ENCODE measurements at regions not wholly inside any gene's neighbourhood (a gene's known extent, or its start where the extent isn't known, plus 50 kb on each side); places are given as distances from the start of the nearest gene placed in this dataset.

- TF ChIP-seq POLR2AphosphoS5 (IDR thresholded peaks at IDR 0.05) (no peak), POLR2A (IDR thresholded peaks at IDR 0.05) (no peak), CTCF (IDR thresholded peaks at IDR 0.05 in 8 of 11, conservative IDR thresholded peaks at IDR 0.05 in 3 of 11) (no peak)
- DNase-seq, result no peak
- Histone ChIP-seq H3K27ac (no peak overlapping the region), H3K36me3 (no peaks in the 10 kb centered on the region), H3K4me1 (no peaks in the 10 kb centered on the region), H3K4me3 (no peak overlapping the region), H3K9me3 (peaks cover 0 to 19% (median 7%) of the 10 kb centered on the region in 8 donors), H3K27me3 (replicated peaks in 1 of 7) (peaks cover 0 to 8% (median 0%) of the 10 kb centered on the region in 7 donors)
- intact Hi-C loops (cut with DNase I; ENCODE audit: low total_unique reads), result no loop called here
These were observed 201.2 kb upstream of the ITM2A start for GRCh38 chrX:79568309-79568708.

- Histone ChIP-seq H3K27me3 (replicated peaks in 1 of 7) (no peaks in the 10 kb centered on the region), H3K4me3 (no peak overlapping the region), H3K36me3 (no peaks in the 10 kb centered on the region), H3K9me3 (peaks cover 0 to 19% (median 7%) of the 10 kb centered on the region in 8 donors), H3K27ac (no peak overlapping the region), H3K4me1 (no peaks in the 10 kb centered on the region)
- WGBS, 5 donors, result 40 to 81% (median 55%) methylated on average over 2 of the region's 2 CpGs
- TF ChIP-seq CTCF (IDR thresholded peaks at IDR 0.05 in 8 of 11, conservative IDR thresholded peaks at IDR 0.05 in 3 of 11), result no peak
- TF ChIP-seq POLR2AphosphoS5 (IDR thresholded peaks at IDR 0.05), result no peak
- no peak for TF ChIP-seq POLR2A (IDR thresholded peaks at IDR 0.05)
- intact Hi-C loops (cut with DNase I; ENCODE audit: low total_unique reads), result no loop called here
- no peak for DNase-seq
These were observed 197.2 kb upstream of the ITM2A start for GRCh38 chrX:79564362-79564761.

GRCh38 chrX:79559290-79559689 is 192.2 kb upstream of the ITM2A start:
- no peak overlapping the region for H3K4me3 ChIP-seq
- 28 to 60% (median 40%) methylated on average over 2 of the region's 2 CpGs for WGBS, 5 donors
- H3K27me3 ChIP-seq (replicated peaks in 1 of 7), result no peaks in the 10 kb centered on the region
- intact Hi-C loops (cut with DNase I; ENCODE audit: low total_unique reads), result no loop called here
- TF ChIP-seq POLR2A (IDR thresholded peaks at IDR 0.05), result no peak
- TF ChIP-seq POLR2AphosphoS5 (IDR thresholded peaks at IDR 0.05), result no peak
- TF ChIP-seq CTCF (IDR thresholded peaks at IDR 0.05 in 8 of 11, conservative IDR thresholded peaks at IDR 0.05 in 3 of 11), result no peak
- no peaks in the 10 kb centered on the region for H3K36me3 ChIP-seq
- peaks cover 0 to 13% (median under 1%) of the 10 kb centered on the region in 8 donors for H3K9me3 ChIP-seq
- no peak for DNase-seq
- no peak overlapping the region for H3K27ac ChIP-seq
- no peaks in the 10 kb centered on the region for H3K4me1 ChIP-seq

GRCh38 chrX:79557212-79557611 is 190.1 kb upstream of the ITM2A start:
- Histone ChIP-seq H3K27ac (no peak overlapping the region), H3K4me1 (no peaks in the 10 kb centered on the region), H3K36me3 (no peaks in the 10 kb centered on the region), H3K9me3 (peaks cover 0 to 19% (median 0%) of the 10 kb centered on the region in 8 donors), H3K27me3 (replicated peaks in 1 of 7) (no peaks in the 10 kb centered on the region), H3K4me3 (no peak overlapping the region)
- TF ChIP-seq POLR2AphosphoS5 (IDR thresholded peaks at IDR 0.05), result no peak
- no peak for TF ChIP-seq CTCF (IDR thresholded peaks at IDR 0.05 in 8 of 11, conservative IDR thresholded peaks at IDR 0.05 in 3 of 11)
- TF ChIP-seq POLR2A (IDR thresholded peaks at IDR 0.05), result no peak
- no peak for DNase-seq
- intact Hi-C loops (cut with DNase I; ENCODE audit: low total_unique reads), result no loop called here
